Endothelial cell of umbilical vein (primary cell): ENCODE measurements at regions not wholly inside any gene's neighbourhood (a gene's known extent, or its start where the extent isn't known, plus 50 kb on each side); places are given as distances from the start of the nearest gene placed in this dataset.

Experiments used
- BruUV-seq: library from RNA; stranded (reverse); fragments of 400-500 nt; replicated peaks from 2 replicates; lab custom pipeline; 2021; lab: Mats Ljungman, UMichigan
- CTCF ChIA-PET: fragments of 300-600, 350-600 bp; sonication (Branson Sonifier 250); formaldehyde crosslinking; loops from one replicate; lab custom pipeline; 2021; ENCODE audit warnings: antibody characterized with exemption, inconsistent platforms; lab: Charles Lee
- POLR2A ChIA-PET: fragments of 300-600, 350-600 bp; sonication (Branson Sonifier 250); formaldehyde crosslinking; loops from one replicate; lab custom pipeline; 2021; ENCODE audit warnings: antibody characterized with exemption, inconsistent platforms; lab: Charles Lee
- DNase-seq: peaks from one replicate; pipeline ENCODE4 v3.0.0-alpha.2; 2011; ENCODE audit warnings: low read depth, low spot score
- FAIRE-seq: peaks from 2 replicates; lab custom pipeline; 2011; peaks lifted over from hg19 to GRCh38; lab: Jason Lieb, UNC
- H2AFZ ChIP-seq: 2 replicates; pipeline ENCODE4 v1.6.0; 2012; ENCODE audit warnings: low read depth, low read length, control low read depth, inconsistent platforms
- H3K27ac ChIP-seq: 2 replicates; pipeline ENCODE4 v1.5.1; 2011; ENCODE audit warnings: low read depth, mild to moderate bottlenecking, control low read depth, low read length, moderate library complexity; ENCODE audit not compliant: insufficient read depth
- H3K27me3 ChIP-seq, 2 experiments: 2 replicates each; pipeline versions ENCODE4 v1.6.0 to v1.6.1; 2011; ENCODE audit warnings: low read length in 2 of 2, mixed read lengths in 1 of 2; ENCODE audit not compliant: control insufficient read depth in 2 of 2, insufficient read depth in 2 of 2
- H3K36me3 ChIP-seq, 2 experiments: 2 replicates in 1 of 2; 3 replicates in 1 of 2; pipeline ENCODE4 v1.5.1; 2011; ENCODE audit warnings: low read length in 2 of 2, mild to moderate bottlenecking in 1 of 2, moderate library complexity in 1 of 2; ENCODE audit not compliant: control insufficient read depth in 2 of 2, insufficient read depth in 2 of 2; ENCODE audit errors: extremely low read depth in 1 of 2
- H3K4me1 ChIP-seq: 3 replicates; pipeline ENCODE4 v1.5.1; 2011; ENCODE audit warnings: mild to moderate bottlenecking, low read length; ENCODE audit not compliant: control insufficient read depth, insufficient read depth; ENCODE audit errors: extremely low read depth
- H3K4me2 ChIP-seq: 2 replicates; pipeline ENCODE4 v1.6.1; 2011; ENCODE audit warnings: low read length, control low read depth, mixed read lengths; ENCODE audit not compliant: insufficient read depth
- H3K4me3 ChIP-seq, 3 experiments: fragments of 200-600 bp in 1 of 3; sonication (generic), shearing (Covaris generic) in 1 of 3; replicated peaks in 1 of 3; 2 replicates each; pipeline ENCODE4 v1.5.1; 2011 to 2016; ENCODE audit warnings: control low read depth in 3 of 3, low read length in 3 of 3, mild to moderate bottlenecking in 2 of 3, inconsistent platforms in 1 of 3, low read depth in 1 of 3, moderate library complexity in 1 of 3; ENCODE audit not compliant: insufficient read depth in 1 of 3
- H3K79me2 ChIP-seq: 2 replicates; pipeline ENCODE4 v1.6.0; 2012; ENCODE audit warnings: low read length, inconsistent platforms; ENCODE audit not compliant: control insufficient read depth, insufficient read depth
- H3K9ac ChIP-seq: replicated peaks from 2 replicates; pipeline ENCODE3; 2011; ENCODE audit warnings: low read length, control low read depth; ENCODE audit not compliant: insufficient read depth; ENCODE audit errors: extremely low read depth
- H3K9me1 ChIP-seq: replicated peaks from 3 replicates; pipeline ENCODE4 v1.6.0; 2011; ENCODE audit warnings: mild to moderate bottlenecking, low read length; ENCODE audit not compliant: control insufficient read depth, insufficient read depth; ENCODE audit errors: extremely low read depth
- H3K9me3 ChIP-seq: replicated peaks from 2 replicates; pipeline ENCODE4 v1.5.1; 2012; ENCODE audit warnings: low read length, inconsistent platforms; ENCODE audit not compliant: control insufficient read depth, insufficient read depth
- H4K20me1 ChIP-seq: replicated peaks from 2 replicates; pipeline ENCODE3; 2011; ENCODE audit warnings: mild to moderate bottlenecking, low read length; ENCODE audit not compliant: control insufficient read depth, insufficient read depth; ENCODE audit errors: extremely low read depth
- CTCF ChIP-seq, 2 donors: IDR thresholded peaks; 1 replicate in 1 of 2; 2 replicates in 1 of 2; pipeline ENCODE4 v1.5.1; 2011; ENCODE audit warnings: low read length in 2 of 2, mild to moderate bottlenecking in 2 of 2, moderate library complexity in 2 of 2, control low read depth in 1 of 2, inconsistent platforms in 1 of 2, low read depth in 1 of 2; ENCODE audit not compliant: insufficient read depth in 1 of 2; ENCODE audit errors: extremely low read depth in 1 of 2
- EZH2 ChIP-seq: IDR thresholded peaks from 2 replicates; pipeline ENCODE4 v1.6.1; 2012; ENCODE audit warnings: borderline replicate concordance, low read depth, mild to moderate bottlenecking, moderate library complexity, low read length, inconsistent platforms; ENCODE audit not compliant: severe bottlenecking
- FOS ChIP-seq: IDR thresholded peaks from 2 replicates; pipeline ENCODE4 v1.6.1; 2011; ENCODE audit warnings: mild to moderate bottlenecking, low read length, moderate library complexity, borderline replicate concordance; ENCODE audit not compliant: insufficient read depth
- GATA2 ChIP-seq: IDR thresholded peaks from 2 replicates; pipeline ENCODE4 v1.7.0; 2011; ENCODE audit warnings: low read depth, mild to moderate bottlenecking, moderate library complexity, mixed read lengths, low read length; ENCODE audit not compliant: insufficient read length, insufficient read depth
- JUN ChIP-seq: IDR thresholded peaks from 2 replicates; pipeline ENCODE4 v1.6.1; 2011; ENCODE audit warnings: borderline replicate concordance, low read depth; ENCODE audit not compliant: insufficient read length, insufficient read depth
- MAX ChIP-seq: IDR thresholded peaks from 2 replicates; pipeline ENCODE4 v1.6.1; 2011; ENCODE audit not compliant: insufficient read depth, insufficient read length
- MYC ChIP-seq: IDR thresholded peaks from one replicate; pipeline ENCODE4 v1.6.1; 2011; ENCODE audit warnings: mild to moderate bottlenecking, low read depth, low read length
- POLR2A ChIP-seq: IDR thresholded peaks from 2 replicates; pipeline ENCODE4 v1.6.1; 2012; ENCODE audit warnings: low read depth, mild to moderate bottlenecking, control low read depth, low read length
- POLR2AphosphoS5 ChIP-seq: IDR thresholded peaks from 2 replicates; pipeline ENCODE4 v1.6.1; 2012; ENCODE audit warnings: low read depth, mild to moderate bottlenecking, control low read depth, low read length, moderate library complexity; ENCODE audit not compliant: insufficient read depth
- dilution Hi-C: fragments of 300-500 bp; cut with MboI; formaldehyde crosslinking; loops from one replicate; pipeline ENCODE4 v1.15.0; 2019; ENCODE audit warnings: low sequenced_read_pairs; ENCODE audit not compliant: extremely low pct_ligation_motif_present
- intact Hi-C: fragments of 100-400 bp; cut with micrococcal nuclease; formaldehyde crosslinking; loops from one replicate; pipeline ENCODE4 v1.10.0; 2022

DNA sequence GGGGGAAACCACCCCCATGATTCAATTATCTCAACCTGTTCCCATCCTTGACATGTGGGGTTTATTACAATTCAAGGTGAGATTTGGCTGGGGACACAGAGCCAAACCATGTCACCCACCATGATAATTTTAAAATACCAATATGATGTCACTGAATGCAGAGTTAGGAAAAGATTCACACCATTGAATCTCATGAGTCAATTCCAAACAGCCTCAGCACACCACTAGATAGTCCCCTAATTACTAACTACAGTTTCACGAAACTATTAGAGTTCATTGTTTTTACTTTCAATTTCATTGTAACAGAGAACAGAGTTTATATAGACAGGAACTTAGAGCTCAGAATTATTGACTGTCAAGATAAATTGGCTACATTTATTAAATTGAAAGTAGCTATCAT, 410.2 kb downstream of the FAM47A start:
- ChIA-PET POLR2A (no interaction called here), CTCF (no interaction called here)
- H4K20me1 ChIP-seq: no peaks in the 10 kb centered on the region
- dilution Hi-C loops: no loop called here
- no peaks in the 10 kb centered on the region for H3K4me1 ChIP-seq
- no peak overlapping the region for H3K4me2 ChIP-seq
- H3K79me2 ChIP-seq: no peaks in the 10 kb centered on the region
- no peak overlapping the region for H3K9ac ChIP-seq
- no peaks in the 10 kb centered on the region for H3K9me3 ChIP-seq
- H3K4me3 ChIP-seq: no peak overlapping the region
- H3K27ac ChIP-seq: no peak overlapping the region
- no TSS peak for BruUV-seq
- H2AFZ ChIP-seq: no peak overlapping the region
- no peak for TF ChIP-seq FOS
- TF ChIP-seq EZH2: no peak
- TF ChIP-seq JUN: no peak
- TF ChIP-seq MAX: no peak
- TF ChIP-seq CTCF (IDR thresholded peaks at IDR 0.05; ENCODE audit: extremely low read depth in 1 of 2, insufficient read depth in 1 of 2, low read depth in 1 of 2, low read length in 2 of 2): no peak
- TF ChIP-seq MYC: no peak
- TF ChIP-seq POLR2AphosphoS5: no peak
- TF ChIP-seq GATA2: no peak
- TF ChIP-seq POLR2A: no peak
- FAIRE-seq: no peak
- no peak for DNase-seq
- no peaks in the 10 kb centered on the region for H3K9me1 ChIP-seq
- no peaks in the 10 kb centered on the region for H3K36me3 ChIP-seq
- H3K27me3 ChIP-seq: no peaks in the 10 kb centered on the region
- intact Hi-C loops: no loop called here
